ENCODE measurements at regions not wholly inside any gene's neighbourhood (a gene's known extent, or its start where the extent isn't known, plus 50 kb on each side); places are given as distances from the start of the nearest gene placed in this dataset.

- TF ChIP-seq CTCF (IDR thresholded peaks at IDR 0.05) = no peak
- 55% methylated on average over 2 of the region's 3 CpGs for WGBS (ENCODE audit: insufficient coverage)
- no peaks in the 10 kb centered on the region for H3K4me1 ChIP-seq (ENCODE audit: control insufficient read depth, insufficient read depth, low read length)
- H3K9me3 Mint-ChIP-seq = peaks cover 0 to 2% of the 10 kb centered on the region in 2 donors
- H3K9me3 ChIP-seq (ENCODE audit: control insufficient read depth, insufficient read depth, low read length) = no peaks in the 10 kb centered on the region
- H3K4me3 ChIP-seq (ENCODE audit: low read length) = no peak overlapping the region
- DNase-seq (no peak), ATAC-seq (no peak)
- intact Hi-C loops (cut with micrococcal nuclease) = no loop called here
- no peaks in the 10 kb centered on the region for H3K36me3 Mint-ChIP-seq
- H3K4me1 Mint-ChIP-seq = no peaks in the 10 kb centered on the region
- H3K27ac ChIP-seq (ENCODE audit: low read length) = no peak overlapping the region
- H3K36me3 ChIP-seq (ENCODE audit: control insufficient read depth, insufficient read depth, low read length) = no peaks in the 10 kb centered on the region
- H3K4me3 Mint-ChIP-seq = no peak overlapping the region
- H3K27me3 ChIP-seq (ENCODE audit: control insufficient read depth, insufficient read depth, low read length) = no peaks in the 10 kb centered on the region
- peaks cover 7 to 9% of the 10 kb centered on the region in 2 donors for H3K27me3 Mint-ChIP-seq (ENCODE audit: low read depth in 2 of 2)
- no peak overlapping the region for H3K27ac Mint-ChIP-seq
Measured at GRCh38 chr5:131084436-131084835, 80.6 kb downstream of the HINT1 start.

DNA sequence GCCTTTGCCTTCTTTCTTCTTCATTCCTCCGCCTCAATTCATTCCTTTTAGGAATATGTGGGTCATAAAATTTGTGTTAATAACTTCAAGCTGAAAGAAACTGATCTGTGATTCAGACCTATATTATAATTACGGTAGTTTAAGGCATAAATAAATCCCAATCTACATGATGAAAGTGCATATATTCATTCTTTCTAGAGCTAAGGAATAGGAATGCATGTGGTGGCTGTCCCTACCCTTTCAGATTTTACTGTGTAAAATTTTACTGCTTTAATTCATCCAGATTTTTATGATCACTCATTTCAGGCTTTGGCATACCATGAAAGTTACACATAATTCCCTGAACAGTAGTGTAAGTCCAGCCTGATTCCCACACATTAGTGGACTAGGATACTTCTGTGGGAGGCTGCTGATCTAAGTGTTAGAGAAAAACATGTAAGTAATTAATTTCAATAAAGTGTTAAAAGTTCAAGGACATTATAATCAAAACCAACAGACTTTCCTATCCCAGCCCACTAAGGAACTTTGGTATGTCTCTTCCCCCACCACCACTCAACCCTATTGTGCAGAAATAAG, 83.1 kb downstream of the HINT1 start:
- Histone ChIP-seq H3K4me3 (ENCODE audit: low read length) (no peak overlapping the region), H3K4me1 (ENCODE audit: control insufficient read depth, insufficient read depth, low read length) (no peaks in the 10 kb centered on the region), H3K27ac (ENCODE audit: low read length) (no peak overlapping the region), H3K9me3 (ENCODE audit: control insufficient read depth, insufficient read depth, low read length) (no peaks in the 10 kb centered on the region), H3K36me3 (ENCODE audit: control insufficient read depth, insufficient read depth, low read length) (no peaks in the 10 kb centered on the region), H3K27me3 (ENCODE audit: control insufficient read depth, insufficient read depth, low read length) (no peaks in the 10 kb centered on the region)
- Mint-ChIP-seq H3K4me1 (peaks cover 11 to 13% of the 10 kb centered on the region in 2 donors), H3K36me3 (no peaks in the 10 kb centered on the region), H3K27ac (no peak overlapping the region), H3K9me3 (no peaks in the 10 kb centered on the region), H3K4me3 (no peak overlapping the region), H3K27me3 (ENCODE audit: low read depth in 2 of 2) (peaks cover 3 to 9% of the 10 kb centered on the region in 2 donors)
- intact Hi-C loops (cut with micrococcal nuclease) = no loop called here
- ATAC-seq = no peak
- TF ChIP-seq CTCF (IDR thresholded peaks at IDR 0.05) = no peak
- DNase-seq = no peak
- no CpG with 5 or more reads among the region's 2 CpGs for WGBS (ENCODE audit: insufficient coverage)

- Mint-ChIP-seq H3K36me3 (no peaks in the 10 kb centered on the region), H3K4me3 (no peak overlapping the region), H3K4me1 (peaks cover 14 to 16% of the 10 kb centered on the region in 2 donors), H3K27ac (no peak overlapping the region), H3K27me3 (ENCODE audit: low read depth in 2 of 2) (peaks cover under 1 to 3% of the 10 kb centered on the region in 2 donors), H3K9me3 (no peaks in the 10 kb centered on the region)
- Histone ChIP-seq H3K9me3 (ENCODE audit: control insufficient read depth, insufficient read depth, low read length) (no peaks in the 10 kb centered on the region), H3K27me3 (ENCODE audit: control insufficient read depth, insufficient read depth, low read length) (no peaks in the 10 kb centered on the region), H3K36me3 (ENCODE audit: control insufficient read depth, insufficient read depth, low read length) (no peaks in the 10 kb centered on the region), H3K4me3 (ENCODE audit: low read length) (no peak overlapping the region), H3K4me1 (ENCODE audit: control insufficient read depth, insufficient read depth, low read length) (no peaks in the 10 kb centered on the region), H3K27ac (ENCODE audit: low read length) (no peak overlapping the region)
- intact Hi-C loops (cut with micrococcal nuclease) = no loop called here
- no peak for TF ChIP-seq CTCF (IDR thresholded peaks at IDR 0.05)
- no peak for DNase-seq
- 92% methylated on average over 3 of the region's 3 CpGs for WGBS (ENCODE audit: insufficient coverage)
- no peak for ATAC-seq
Measured at GRCh38 chr5:131081374-131081773, 83.7 kb downstream of the HINT1 start.

- Histone ChIP-seq H3K36me3 (ENCODE audit: control insufficient read depth, insufficient read depth, low read length) (no peaks in the 10 kb centered on the region), H3K27me3 (ENCODE audit: control insufficient read depth, insufficient read depth, low read length) (no peaks in the 10 kb centered on the region), H3K4me3 (ENCODE audit: low read length) (no peak overlapping the region), H3K27ac (ENCODE audit: low read length) (no peak overlapping the region), H3K9me3 (ENCODE audit: control insufficient read depth, insufficient read depth, low read length) (no peaks in the 10 kb centered on the region), H3K4me1 (ENCODE audit: control insufficient read depth, insufficient read depth, low read length) (no peaks in the 10 kb centered on the region)
- Mint-ChIP-seq H3K4me3 (no peak overlapping the region), H3K36me3 (no peaks in the 10 kb centered on the region), H3K27ac (no peak overlapping the region), H3K27me3 (ENCODE audit: low read depth in 2 of 2) (no peaks in the 10 kb centered on the region), H3K4me1 (peaks cover 14 to 16% of the 10 kb centered on the region in 2 donors), H3K9me3 (no peaks in the 10 kb centered on the region)
- no peak for TF ChIP-seq CTCF (IDR thresholded peaks at IDR 0.05)
- ATAC-seq (no peak), DNase-seq (no peak)
- 92% methylated on average over 2 of the region's 2 CpGs for WGBS (ENCODE audit: insufficient coverage)
- intact Hi-C loops (cut with micrococcal nuclease) = no loop called here
Measured at GRCh38 chr5:131079232-131079631, 85.8 kb downstream of the HINT1 start.

Measured in natural killer cell (primary cell).